GM12892 (cell line): ENCODE measurements at regions not wholly inside any gene's neighbourhood (a gene's known extent, or its start where the extent isn't known, plus 50 kb on each side); places are given as distances from the start of the nearest gene placed in this dataset.

Experiments
- POLR2A ChIP-seq: IDR thresholded peaks from 2 replicates; pipeline ENCODE4 v1.6.1; 2011; ENCODE audit warnings: low read depth, low read length, control low read depth
- POLR2AphosphoS5 ChIP-seq: IDR thresholded peaks from 2 replicates; pipeline ENCODE4 v1.6.1; 2011; ENCODE audit warnings: low read depth, low read length, control low read depth
- TAF1 ChIP-seq: IDR thresholded peaks from 2 replicates; pipeline ENCODE4 v1.6.1; 2011; ENCODE audit warnings: low read depth, mild to moderate bottlenecking, control low read depth, low read length, borderline replicate concordance

DNA sequence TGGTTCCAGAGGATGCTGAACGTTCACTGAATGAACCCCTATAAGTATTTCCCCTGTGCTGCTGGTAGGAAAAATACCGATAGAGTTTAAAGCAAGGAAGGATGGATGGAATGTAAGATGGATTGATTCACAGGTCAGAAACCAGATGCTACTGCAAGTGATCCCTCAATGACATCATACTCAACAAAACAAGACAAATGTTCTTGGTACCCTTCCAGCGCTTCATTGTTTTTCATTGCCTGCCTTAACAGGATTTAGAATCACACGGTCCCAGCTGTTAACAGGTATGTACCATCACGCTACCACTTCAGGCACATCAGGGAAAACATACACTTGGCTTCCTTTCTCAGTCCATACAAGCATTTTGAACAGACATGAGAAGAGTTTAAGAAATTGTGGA lies 118.1 kb upstream of the TLR3 start:
- no peak for TF ChIP-seq POLR2AphosphoS5
- TF ChIP-seq POLR2A: no peak
- no peak for TF ChIP-seq TAF1
